GM23248 (cell line): ENCODE measurements at regions not wholly inside any gene's neighbourhood (a gene's known extent, or its start where the extent isn't known, plus 50 kb on each side); places are given as distances from the start of the nearest gene placed in this dataset.

Source experiments
- EZH2 ChIP-seq: fragments of 200-600 bp; sonication (generic); IDR thresholded peaks from 2 replicates; pipeline ENCODE4 v1.6.1; 2018; ENCODE audit warnings: antibody characterized with exemption, mild to moderate bottlenecking; ENCODE audit not compliant: insufficient read depth, poor library complexity, severe bottlenecking
- EZH2phosphoT487 ChIP-seq: fragments of 200-600 bp; sonication (generic); IDR thresholded peaks from 2 replicates; pipeline ENCODE4 v1.6.1; 2018; ENCODE audit warnings: antibody characterized with exemption, moderate library complexity, mild to moderate bottlenecking, low read depth; ENCODE audit not compliant: insufficient read depth

- TF ChIP-seq EZH2 (no peak), EZH2phosphoT487 (no peak)
Observed at GRCh38 chr2:145292166-145292565, 772.2 kb upstream of the ZEB2 start.
